ENCODE measurements at regions not wholly inside any gene's neighbourhood (a gene's known extent, or its start where the extent isn't known, plus 50 kb on each side); places are given as distances from the start of the nearest gene placed in this dataset.

GRCh38 chr10:10828623-10829022 is 189.0 kb upstream of the CELF2 start:
- DNase-seq = no peak
- Histone ChIP-seq H2BK12ac (ENCODE audit: low read length) (no peak overlapping the region), H4K12ac (ENCODE audit: low read depth, low read length) (no peak overlapping the region), H3K79me2 (ENCODE audit: control insufficient read depth, insufficient read depth, low read length, poor library complexity) (no peaks in the 10 kb centered on the region), H3K9me3 (ENCODE audit: insufficient read depth, low read depth, low read length) (no peaks in the 10 kb centered on the region), H3K36me3 (ENCODE audit: control insufficient read depth in 1 of 2, insufficient read depth in 2 of 2, low read length in 2 of 2) (no peaks in the 10 kb centered on the region), H3K14ac (ENCODE audit: low read length) (no peak overlapping the region), H3K18ac (ENCODE audit: low read length) (no peak overlapping the region), H4K91ac (ENCODE audit: low read depth, low read length) (no peak overlapping the region), H2BK120ac (ENCODE audit: insufficient read depth, low read length, poor library complexity) (no peak overlapping the region), H2AK5ac (ENCODE audit: low read length) (no peak overlapping the region), H3K27ac (ENCODE audit: low read depth, low read length) (no peak overlapping the region), H2BK5ac (ENCODE audit: low read depth, low read length, poor library complexity) (no peak overlapping the region), H3K4me2 (ENCODE audit: low read length) (no peak overlapping the region), H3K23ac (ENCODE audit: low read length) (no peak overlapping the region), H2AFZ (ENCODE audit: insufficient read depth, low read length, poor library complexity) (no peak overlapping the region), H3K27me3 (ENCODE audit: insufficient read depth, low read length) (no peaks in the 10 kb centered on the region), H4K8ac (ENCODE audit: low read depth, low read length) (no peak overlapping the region), H3K9ac (ENCODE audit: low read length) (no peak overlapping the region), H3K4me1 (ENCODE audit: control insufficient read depth in 1 of 2, insufficient read depth in 2 of 2, low read length in 2 of 2) (no peaks in the 10 kb centered on the region), H3K4ac (ENCODE audit: low read depth, low read length) (no peak overlapping the region), H3K79me1 (ENCODE audit: low read length) (no peaks in the 10 kb centered on the region), H3K4me3 (ENCODE audit: low read depth, low read length) (no peak overlapping the region)

GRCh38 chr10:10829576-10829975 is 188.1 kb upstream of the CELF2 start:
- Histone ChIP-seq H3K9me3 (ENCODE audit: insufficient read depth, low read depth, low read length) (no peaks in the 10 kb centered on the region), H3K4me3 (ENCODE audit: low read depth, low read length) (no peak overlapping the region), H3K79me2 (ENCODE audit: control insufficient read depth, insufficient read depth, low read length, poor library complexity) (no peaks in the 10 kb centered on the region), H3K4me2 (ENCODE audit: low read length) (no peak overlapping the region), H3K23ac (ENCODE audit: low read length) (no peak overlapping the region), H2BK120ac (ENCODE audit: insufficient read depth, low read length, poor library complexity) (no peak overlapping the region), H4K91ac (ENCODE audit: low read depth, low read length) (no peak overlapping the region), H3K27ac (ENCODE audit: low read depth, low read length) (no peak overlapping the region), H3K79me1 (ENCODE audit: low read length) (no peaks in the 10 kb centered on the region), H2BK12ac (ENCODE audit: low read length) (no peak overlapping the region), H4K12ac (ENCODE audit: low read depth, low read length) (no peak overlapping the region), H3K27me3 (ENCODE audit: insufficient read depth, low read length) (no peaks in the 10 kb centered on the region), H3K14ac (ENCODE audit: low read length) (no peak overlapping the region), H3K4me1 (ENCODE audit: control insufficient read depth in 1 of 2, insufficient read depth in 2 of 2, low read length in 2 of 2) (no peaks in the 10 kb centered on the region), H3K18ac (ENCODE audit: low read length) (no peak overlapping the region), H2AK5ac (ENCODE audit: low read length) (no peak overlapping the region), H4K8ac (ENCODE audit: low read depth, low read length) (no peak overlapping the region), H2BK5ac (ENCODE audit: low read depth, low read length, poor library complexity) (no peak overlapping the region), H3K9ac (ENCODE audit: low read length) (no peak overlapping the region), H3K4ac (ENCODE audit: low read depth, low read length) (no peak overlapping the region), H2AFZ (ENCODE audit: insufficient read depth, low read length, poor library complexity) (no peak overlapping the region), H3K36me3 (ENCODE audit: control insufficient read depth in 1 of 2, insufficient read depth in 2 of 2, low read length in 2 of 2) (no peaks in the 10 kb centered on the region)
- DNase-seq = no peak
- WGBS (ENCODE audit: extremely low coverage, insufficient coverage, insufficient read length) = no CpG with 5 or more reads among the region's 2 CpGs

GRCh38 chr10:10830293-10830986 is 187.2 kb upstream of the CELF2 start:
- Histone ChIP-seq H2BK5ac (ENCODE audit: low read depth, low read length, poor library complexity) (no peak overlapping the region), H3K4ac (ENCODE audit: low read depth, low read length) (no peak overlapping the region), H3K4me2 (ENCODE audit: low read length) (no peak overlapping the region), H2BK12ac (ENCODE audit: low read length) (no peak overlapping the region), H3K14ac (ENCODE audit: low read length) (no peak overlapping the region), H4K12ac (ENCODE audit: low read depth, low read length) (no peak overlapping the region), H3K18ac (ENCODE audit: low read length) (no peak overlapping the region), H4K91ac (ENCODE audit: low read depth, low read length) (no peak overlapping the region), H2BK120ac (ENCODE audit: insufficient read depth, low read length, poor library complexity) (no peak overlapping the region), H3K23ac (ENCODE audit: low read length) (no peak overlapping the region), H3K9me3 (ENCODE audit: insufficient read depth, low read depth, low read length) (no peaks in the 10 kb centered on the region), H3K27me3 (ENCODE audit: insufficient read depth, low read length) (no peaks in the 10 kb centered on the region), H3K4me3 (ENCODE audit: low read depth, low read length) (no peak overlapping the region), H3K36me3 (ENCODE audit: control insufficient read depth in 1 of 2, insufficient read depth in 2 of 2, low read length in 2 of 2) (no peaks in the 10 kb centered on the region), H3K79me2 (ENCODE audit: control insufficient read depth, insufficient read depth, low read length, poor library complexity) (no peaks in the 10 kb centered on the region), H3K9ac (ENCODE audit: low read length) (no peak overlapping the region), H2AK5ac (ENCODE audit: low read length) (no peak overlapping the region), H3K4me1 (ENCODE audit: control insufficient read depth in 1 of 2, insufficient read depth in 2 of 2, low read length in 2 of 2) (no peaks in the 10 kb centered on the region), H3K27ac (ENCODE audit: low read depth, low read length) (no peak overlapping the region), H2AFZ (ENCODE audit: insufficient read depth, low read length, poor library complexity) (no peak overlapping the region), H4K8ac (ENCODE audit: low read depth, low read length) (no peak overlapping the region), H3K79me1 (ENCODE audit: low read length) (no peaks in the 10 kb centered on the region)
- peak in 1 of 2 donors; percentile 46 for DNase-seq
- WGBS (ENCODE audit: extremely low coverage, insufficient coverage, insufficient read length) = no CpG with 5 or more reads among the region's 6 CpGs

- Histone ChIP-seq H2BK5ac (ENCODE audit: low read depth, low read length, poor library complexity) (no peak overlapping the region), H2BK120ac (ENCODE audit: insufficient read depth, low read length, poor library complexity) (no peak overlapping the region), H3K4me1 (ENCODE audit: control insufficient read depth in 1 of 2, insufficient read depth in 2 of 2, low read length in 2 of 2) (no peaks in the 10 kb centered on the region), H4K91ac (ENCODE audit: low read depth, low read length) (no peak overlapping the region), H3K23ac (ENCODE audit: low read length) (no peak overlapping the region), H3K9me3 (ENCODE audit: insufficient read depth, low read depth, low read length) (no peaks in the 10 kb centered on the region), H2BK12ac (ENCODE audit: low read length) (no peak overlapping the region), H3K27me3 (ENCODE audit: insufficient read depth, low read length) (no peaks in the 10 kb centered on the region), H2AK5ac (ENCODE audit: low read length) (no peak overlapping the region), H3K4me2 (ENCODE audit: low read length) (no peak overlapping the region), H3K18ac (ENCODE audit: low read length) (no peak overlapping the region), H4K8ac (ENCODE audit: low read depth, low read length) (no peak overlapping the region), H3K4ac (ENCODE audit: low read depth, low read length) (no peak overlapping the region), H3K9ac (ENCODE audit: low read length) (no peak overlapping the region), H3K36me3 (ENCODE audit: control insufficient read depth in 1 of 2, insufficient read depth in 2 of 2, low read length in 2 of 2) (no peaks in the 10 kb centered on the region), H2AFZ (ENCODE audit: insufficient read depth, low read length, poor library complexity) (no peak overlapping the region), H4K12ac (ENCODE audit: low read depth, low read length) (no peak overlapping the region), H3K79me1 (ENCODE audit: low read length) (no peaks in the 10 kb centered on the region), H3K4me3 (ENCODE audit: low read depth, low read length) (no peak overlapping the region), H3K14ac (ENCODE audit: low read length) (no peak overlapping the region), H3K79me2 (ENCODE audit: control insufficient read depth, insufficient read depth, low read length, poor library complexity) (no peaks in the 10 kb centered on the region), H3K27ac (ENCODE audit: low read depth, low read length) (no peak overlapping the region)
- no CpG with 5 or more reads among the region's 8 CpGs for WGBS (ENCODE audit: extremely low coverage, insufficient coverage, insufficient read length)
- peak in 1 of 2 donors; percentile 9 for DNase-seq
These were observed 186.6 kb upstream of the CELF2 start for GRCh38 chr10:10831085-10831484.
